Keratinocyte (primary cell): ENCODE measurements at regions not wholly inside any gene's neighbourhood (a gene's known extent, or its start where the extent isn't known, plus 50 kb on each side); places are given as distances from the start of the nearest gene placed in this dataset.

Source experiments
- DNase-seq: peaks from one replicate; pipeline ENCODE4 v3.0.0-alpha.2; 2011; ENCODE audit warnings: low read depth, missing footprints, low spot score
- FAIRE-seq: peaks from 2 replicates; lab custom pipeline; 2011; peaks lifted over from hg19 to GRCh38; lab: Jason Lieb, UNC
- H2AFZ ChIP-seq: 2 replicates; pipeline ENCODE4 v1.6.0; 2012; ENCODE audit warnings: low read length, control low read depth, inconsistent platforms; ENCODE audit not compliant: control insufficient read depth
- H3K27ac ChIP-seq: 2 replicates; pipeline ENCODE4 v1.5.1; 2011; ENCODE audit warnings: low read length; ENCODE audit not compliant: control insufficient read depth, insufficient read depth
- H3K27me3 ChIP-seq: 3 replicates; pipeline ENCODE4 v1.6.0; 2011; ENCODE audit warnings: low read length; ENCODE audit not compliant: control insufficient read depth, insufficient read depth; ENCODE audit errors: extremely low read depth
- H3K36me3 ChIP-seq, 2 experiments: 2 replicates in 1 of 2; 3 replicates in 1 of 2; pipeline ENCODE4 v1.5.1; 2011; ENCODE audit warnings: low read length in 2 of 2, mild to moderate bottlenecking in 1 of 2; ENCODE audit not compliant: control insufficient read depth in 2 of 2, insufficient read depth in 2 of 2; ENCODE audit errors: extremely low read depth in 1 of 2
- H3K4me1 ChIP-seq: 3 replicates; pipeline ENCODE4 v1.5.1; 2011; ENCODE audit warnings: low read length; ENCODE audit not compliant: control insufficient read depth, insufficient read depth; ENCODE audit errors: extremely low read depth
- H3K4me2 ChIP-seq: 3 replicates; pipeline ENCODE4 v1.6.0; 2011; ENCODE audit warnings: low read depth, low read length; ENCODE audit not compliant: control insufficient read depth, insufficient read depth; ENCODE audit errors: extremely low read depth
- H3K4me3 ChIP-seq, 3 experiments: fragments of 200-600 bp in 1 of 3; sonication (generic) in 1 of 3; 2 replicates in 2 of 3; 3 replicates in 1 of 3; pipeline ENCODE4 v1.5.1; 2011 to 2016; ENCODE audit warnings: low read length in 3 of 3, mild to moderate bottlenecking in 3 of 3, control low read depth in 2 of 3, inconsistent platforms in 1 of 3, low read depth in 1 of 3, mixed read lengths in 1 of 3, mixed run types in 1 of 3, moderate library complexity in 1 of 3; ENCODE audit not compliant: control insufficient read depth in 2 of 3, insufficient read depth in 2 of 3; ENCODE audit errors: extremely low read depth in 1 of 3
- H3K79me2 ChIP-seq: 2 replicates; pipeline ENCODE4 v1.6.0; 2012; ENCODE audit warnings: low read length; ENCODE audit not compliant: control insufficient read depth, insufficient read depth
- H3K9ac ChIP-seq: 3 replicates; pipeline ENCODE4 v1.6.0; 2011; ENCODE audit warnings: low read length; ENCODE audit not compliant: control insufficient read depth, insufficient read depth; ENCODE audit errors: extremely low read depth
- H3K9me1 ChIP-seq: 3 replicates; pipeline ENCODE4 v1.6.0; 2011; ENCODE audit warnings: low read length; ENCODE audit not compliant: control insufficient read depth, insufficient read depth; ENCODE audit errors: extremely low read depth
- H3K9me3 ChIP-seq: 2 replicates; pipeline ENCODE4 v1.5.1; 2012; ENCODE audit warnings: low read depth, low read length; ENCODE audit not compliant: control insufficient read depth
- H4K20me1 ChIP-seq: 3 replicates; pipeline ENCODE4 v1.6.0; 2011; ENCODE audit warnings: low read length; ENCODE audit not compliant: control insufficient read depth, insufficient read depth; ENCODE audit errors: extremely low read depth
- CTCF ChIP-seq, 3 experiments: IDR thresholded peaks in 1 of 3; conservative IDR thresholded peaks in 1 of 3; optimal IDR thresholded peaks in 1 of 3; 2 replicates in 2 of 3; 3 replicates in 1 of 3; pipeline versions ENCODE3 to v1.5.1; 2011; ENCODE audit warnings: low read length in 3 of 3, mild to moderate bottlenecking in 3 of 3, moderate library complexity in 2 of 3, control low read depth in 1 of 3, inconsistent platforms in 1 of 3; ENCODE audit not compliant: insufficient read depth in 2 of 3; ENCODE audit errors: extremely low read depth in 1 of 3
- EZH2 ChIP-seq: IDR thresholded peaks from one replicate; pipeline ENCODE4 v1.6.1; 2012; ENCODE audit warnings: inconsistent platforms, mild to moderate bottlenecking, low read length, moderate library complexity
- dilution Hi-C: fragments of 300-500 bp; cut with MboI; formaldehyde crosslinking; loops from one replicate; pipeline ENCODE4 v1.7.0; 2020; ENCODE audit warnings: low sequenced_read_pairs; ENCODE audit not compliant: extremely low pct_ligation_motif_present

DNA sequence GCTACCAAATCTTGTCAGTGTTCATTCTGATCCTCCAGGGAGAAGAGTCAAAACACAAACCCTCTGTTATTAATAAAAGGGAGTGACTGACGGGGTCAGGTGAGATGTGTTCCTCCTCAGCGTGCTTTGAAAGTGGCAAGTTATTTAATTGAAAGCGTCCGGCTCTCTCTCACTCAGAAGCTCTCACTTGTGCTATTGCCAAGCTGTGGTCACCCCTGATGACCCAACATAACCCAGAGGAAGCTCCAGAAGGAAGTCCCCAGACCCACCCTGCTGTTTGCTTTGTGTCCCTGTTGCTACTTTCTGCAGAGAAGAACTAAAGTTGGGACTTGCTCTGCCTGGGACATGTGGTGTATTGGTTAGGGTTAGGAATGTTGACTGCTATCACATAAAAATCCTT is 235.6 kb downstream of the EDEM1 start:
- H3K9me1 ChIP-seq, result no peaks in the 10 kb centered on the region
- no peaks in the 10 kb centered on the region for H3K27me3 ChIP-seq
- H3K4me2 ChIP-seq, result no peak overlapping the region
- no peaks in the 10 kb centered on the region for H3K9me3 ChIP-seq
- no peaks in the 10 kb centered on the region for H3K4me1 ChIP-seq
- H3K27ac ChIP-seq, result no peak overlapping the region
- H4K20me1 ChIP-seq, result no peaks in the 10 kb centered on the region
- no peak overlapping the region for H3K4me3 ChIP-seq
- H3K79me2 ChIP-seq, result no peaks in the 10 kb centered on the region
- no peaks in the 10 kb centered on the region for H3K36me3 ChIP-seq
- H2AFZ ChIP-seq, result no peak overlapping the region
- no peak for TF ChIP-seq CTCF (optimal IDR thresholded peaks at IDR 0.05 in 1 of 3, IDR thresholded peaks at IDR 0.05 in 1 of 3, conservative IDR thresholded peaks at IDR 0.05 in 1 of 3; ENCODE audit: extremely low read depth in 1 of 3, insufficient read depth in 2 of 3, low read length in 3 of 3)
- TF ChIP-seq EZH2, result no peak
- no peak overlapping the region for H3K9ac ChIP-seq
- dilution Hi-C loops, result no loop called here
- FAIRE-seq, result no peak
- no peak for DNase-seq

- Histone ChIP-seq H2AFZ (no peak overlapping the region), H4K20me1 (no peaks in the 10 kb centered on the region), H3K4me2 (no peak overlapping the region), H3K79me2 (no peaks in the 10 kb centered on the region), H3K9me3 (no peaks in the 10 kb centered on the region), H3K9me1 (no peaks in the 10 kb centered on the region), H3K4me3 (no peak overlapping the region), H3K4me1 (no peaks in the 10 kb centered on the region), H3K27me3 (no peaks in the 10 kb centered on the region), H3K27ac (no peak overlapping the region), H3K9ac (no peak overlapping the region), H3K36me3 (no peaks in the 10 kb centered on the region)
- no peak for DNase-seq
- FAIRE-seq, result no peak
- dilution Hi-C loops, result no loop called here
- no peak for TF ChIP-seq EZH2
- no peak for TF ChIP-seq CTCF (optimal IDR thresholded peaks at IDR 0.05 in 1 of 3, IDR thresholded peaks at IDR 0.05 in 1 of 3, conservative IDR thresholded peaks at IDR 0.05 in 1 of 3; ENCODE audit: extremely low read depth in 1 of 3, insufficient read depth in 2 of 3, low read length in 3 of 3)
These were observed 236.0 kb downstream of the EDEM1 start for GRCh38 chr3:5423523-5423922.
